H1 (cell line): ENCODE measurements at regions not wholly inside any gene's neighbourhood (a gene's known extent, or its start where the extent isn't known, plus 50 kb on each side); places are given as distances from the start of the nearest gene placed in this dataset.

Experiments used
- CTCF ChIA-PET: fragments of 300-600 bp; sonication (Branson Sonifier 250); formaldehyde crosslinking; loops from one replicate; lab custom pipeline; 2021; ENCODE audit not compliant: partially characterized antibody; lab: Charles Lee
- POLR2A ChIA-PET: fragments of 300-600 bp; sonication (Branson Sonifier 250); formaldehyde crosslinking; loops from one replicate; lab custom pipeline; 2021; ENCODE audit warnings: inconsistent platforms; ENCODE audit not compliant: partially characterized antibody; lab: Charles Lee
- DNase-seq, 2 experiments: peaks; one replicate each; pipeline versions ENCODE4 v3.0.0 to v3.0.0-alpha.2; 2010 to 2022; ENCODE audit warnings: low spot score in 2 of 2, low read depth in 1 of 2, mixed read lengths in 1 of 2
- FAIRE-seq: peaks from 2 replicates; lab custom pipeline; 2011; peaks lifted over from hg19 to GRCh38; lab: Jason Lieb, UNC
- H2AFZ ChIP-seq: 2 replicates; pipeline ENCODE4 v1.8.1; 2012; ENCODE audit warnings: low read length, inconsistent platforms
- H2AK5ac ChIP-seq: 2 replicates; pipeline ENCODE4 v1.6.1; 2013; ENCODE audit warnings: low read depth, low read length
- H2BK120ac ChIP-seq: replicated peaks from 2 replicates; pipeline ENCODE3; 2013; ENCODE audit warnings: low read depth, low read length, inconsistent platforms
- H2BK12ac ChIP-seq: 2 replicates; pipeline ENCODE4 v1.6.1; 2013; ENCODE audit warnings: low read depth, low read length
- H2BK15ac ChIP-seq: 2 replicates; pipeline ENCODE4 v1.6.1; 2013; ENCODE audit warnings: low read length
- H2BK20ac ChIP-seq: 2 replicates; pipeline ENCODE4 v1.6.1; 2013; ENCODE audit warnings: low read length
- H2BK5ac ChIP-seq: 2 replicates; pipeline ENCODE4 v1.6.1; 2013; ENCODE audit warnings: low read depth, low read length
- H3K14ac ChIP-seq: 2 replicates; pipeline ENCODE4 v1.6.1; 2013; ENCODE audit warnings: inconsistent platforms; ENCODE audit not compliant: insufficient read length
- H3K18ac ChIP-seq: 2 replicates; pipeline ENCODE4 v1.6.1; 2013; ENCODE audit warnings: low read length; ENCODE audit errors: extremely low read depth
- H3K23ac ChIP-seq: 2 replicates; pipeline ENCODE4 v1.6.1; 2013; ENCODE audit warnings: inconsistent platforms; ENCODE audit not compliant: insufficient read length
- H3K23me2 ChIP-seq: 2 replicates; pipeline ENCODE4 v1.6.1; 2013; ENCODE audit warnings: low read depth, low read length
- H3K27ac ChIP-seq: 2 replicates; pipeline ENCODE4 v1.6.1; 2011; ENCODE audit warnings: low read depth, low read length, inconsistent platforms
- H3K27me3 ChIP-seq, 4 experiments: replicated peaks in 1 of 4; 1 replicate in 1 of 4; 2 replicates in 3 of 4; pipeline versions ENCODE4 v1.6.1 to v1.8.1; 2011 to 2013; ENCODE audit warnings: low read length in 3 of 4, mild to moderate bottlenecking in 3 of 4, inconsistent platforms in 2 of 4, mixed read lengths in 2 of 4, moderate library complexity in 1 of 4; ENCODE audit not compliant: control insufficient read depth in 3 of 4, insufficient read depth in 3 of 4; ENCODE audit errors: extremely low read depth in 1 of 4
- H3K36me3 ChIP-seq, 4 experiments: 2 replicates each; pipeline versions ENCODE4 v1.6.1 to v1.8.1; 2011 to 2013; ENCODE audit warnings: mild to moderate bottlenecking in 4 of 4, low read length in 3 of 4, moderate library complexity in 2 of 4, control low read depth in 1 of 4, inconsistent platforms in 1 of 4; ENCODE audit not compliant: insufficient read depth in 4 of 4, control insufficient read depth in 2 of 4
- H3K4ac ChIP-seq: replicated peaks from 2 replicates; pipeline ENCODE3; 2013; ENCODE audit warnings: low read length, low read depth, mixed read lengths, inconsistent platforms; ENCODE audit not compliant: insufficient read length
- H3K4me1 ChIP-seq, 4 experiments: replicated peaks in 1 of 4; 1 replicate in 1 of 4; 2 replicates in 3 of 4; pipeline versions ENCODE4 v1.6.1 to v1.8.1; 2011 to 2013; ENCODE audit warnings: low read length in 3 of 4, inconsistent platforms in 2 of 4, mixed read lengths in 1 of 4; ENCODE audit not compliant: insufficient read depth in 4 of 4, control insufficient read depth in 3 of 4
- H3K4me2 ChIP-seq, 2 experiments: 2 replicates each; pipeline versions ENCODE4 v1.6.1 to v1.8.1; 2011 to 2013; ENCODE audit warnings: low read depth in 2 of 2, low read length in 2 of 2, control low read depth in 1 of 2, inconsistent platforms in 1 of 2, mild to moderate bottlenecking in 1 of 2; ENCODE audit not compliant: insufficient read depth in 1 of 2
- H3K4me3 ChIP-seq, 4 experiments: fragments of 200-600, 300-600 bp in 1 of 4; sonication (generic), shearing (Covaris generic), sonication (Bioruptor Twin) in 1 of 4; 2 replicates each; pipeline versions ENCODE4 v1.5.1 to v1.8.1; 2011 to 2016; ENCODE audit warnings: low read length in 4 of 4, low read depth in 3 of 4, control low read depth in 2 of 4, inconsistent platforms in 2 of 4, mild to moderate bottlenecking in 2 of 4, mixed read lengths in 1 of 4, moderate library complexity in 1 of 4; ENCODE audit not compliant: insufficient read depth in 2 of 4; ENCODE audit errors: extremely low read depth in 1 of 4
- H3K56ac ChIP-seq: replicated peaks from 2 replicates; pipeline ENCODE3; 2013; ENCODE audit warnings: low read depth, mild to moderate bottlenecking, mixed read lengths, low read length, inconsistent platforms; ENCODE audit not compliant: insufficient read length
- H3K79me1 ChIP-seq: 2 replicates; pipeline ENCODE4 v1.6.1; 2013; ENCODE audit warnings: low read depth, low read length, control low read depth
- H3K79me2 ChIP-seq, 2 experiments: 2 replicates each; pipeline versions ENCODE4 v1.6.1 to v1.8.1; 2012 to 2013; ENCODE audit warnings: low read length in 2 of 2, mild to moderate bottlenecking in 2 of 2, inconsistent platforms in 1 of 2; ENCODE audit not compliant: insufficient read depth in 2 of 2, control insufficient read depth in 1 of 2
- H3K9ac ChIP-seq, 4 experiments: replicated peaks in 1 of 4; 1 replicate in 1 of 4; 2 replicates in 3 of 4; pipeline versions ENCODE4 v1.6.1 to v1.8.1; 2011 to 2013; ENCODE audit warnings: low read depth in 3 of 4, low read length in 3 of 4, control low read depth in 2 of 4, mild to moderate bottlenecking in 2 of 4, moderate library complexity in 2 of 4, inconsistent platforms in 1 of 4; ENCODE audit errors: extremely low read depth in 1 of 4
- H3K9me3 ChIP-seq, 2 experiments: 2 replicates each; pipeline versions ENCODE4 v1.6.1 to v1.8.1; 2012 to 2013; ENCODE audit warnings: mild to moderate bottlenecking in 2 of 2, moderate library complexity in 2 of 2, control low read depth in 1 of 2, inconsistent platforms in 1 of 2, low read depth in 1 of 2, low read length in 1 of 2, mixed read lengths in 1 of 2; ENCODE audit not compliant: insufficient read depth in 2 of 2
- H4K20me1 ChIP-seq, 2 experiments: replicated peaks in 1 of 2; 2 replicates each; pipeline versions ENCODE3 to v1.8.1; 2011 to 2013; ENCODE audit warnings: inconsistent platforms in 2 of 2, low read length in 2 of 2, mild to moderate bottlenecking in 1 of 2; ENCODE audit not compliant: insufficient read depth in 2 of 2, control insufficient read depth in 1 of 2
- H4K5ac ChIP-seq: 2 replicates; pipeline ENCODE4 v1.6.1; 2013; ENCODE audit warnings: low read length, low read depth, mixed read lengths, inconsistent platforms; ENCODE audit not compliant: insufficient read length
- H4K8ac ChIP-seq: 2 replicates; pipeline ENCODE4 v1.8.0; 2013; ENCODE audit warnings: mild to moderate bottlenecking, moderate library complexity, low read length, inconsistent platforms; ENCODE audit not compliant: insufficient read depth; ENCODE audit errors: extremely low read depth
- H4K91ac ChIP-seq: replicated peaks from 2 replicates; pipeline ENCODE3; 2013; ENCODE audit warnings: low read length, mixed read lengths, inconsistent platforms; ENCODE audit not compliant: insufficient read length
- CREB1 ChIP-seq: IDR thresholded peaks from 2 replicates; pipeline ENCODE4 v1.6.1; 2012; ENCODE audit warnings: inconsistent platforms
- E2F6 ChIP-seq: IDR thresholded peaks from 2 replicates; pipeline ENCODE4 v1.6.1; 2012; ENCODE audit warnings: inconsistent platforms
- EGR1 ChIP-seq: IDR thresholded peaks from 2 replicates; pipeline ENCODE4 v1.6.1; 2011; ENCODE audit warnings: low read depth, low read length, borderline replicate concordance
- EP300 ChIP-seq, 2 experiments: IDR thresholded peaks; 1 replicate in 1 of 2; 2 replicates in 1 of 2; pipeline ENCODE4 v1.6.1; 2011 to 2012; ENCODE audit warnings: low read depth in 2 of 2, low read length in 2 of 2, mild to moderate bottlenecking in 2 of 2, borderline replicate concordance in 1 of 2, inconsistent platforms in 1 of 2, moderate library complexity in 1 of 2
- GTF2F1 ChIP-seq: IDR thresholded peaks from 2 replicates; pipeline ENCODE4 v1.6.1; 2012; ENCODE audit warnings: low read depth, low read length, improper control_type of control experiment, borderline replicate concordance
- HDAC6 ChIP-seq: IDR thresholded peaks from one replicate; pipeline ENCODE4 v1.7.1; 2012; ENCODE audit warnings: low read depth, mild to moderate bottlenecking, inconsistent platforms, low read length, moderate library complexity
- MAX ChIP-seq: IDR thresholded peaks from 2 replicates; pipeline ENCODE4 v1.6.1; 2012; ENCODE audit warnings: inconsistent platforms
- SIRT6 ChIP-seq: IDR thresholded peaks from one replicate; pipeline ENCODE4 v1.7.1; 2012; ENCODE audit warnings: low read length, inconsistent platforms
- TBP ChIP-seq: IDR thresholded peaks from 2 replicates; pipeline ENCODE4 v1.6.1; 2011; ENCODE audit warnings: low read depth, low read length, improper control_type of control experiment
- TCF12 ChIP-seq: IDR thresholded peaks from 2 replicates; pipeline ENCODE4 v1.6.1; 2011; ENCODE audit warnings: low read depth, mild to moderate bottlenecking, low read length
- USF2 ChIP-seq: IDR thresholded peaks from 2 replicates; pipeline ENCODE4 v1.6.1; 2011; ENCODE audit warnings: low read length, improper control_type of control experiment
- ZNF274 ChIP-seq: IDR thresholded peaks from 2 replicates; pipeline ENCODE4 v1.7.0; 2012; ENCODE audit warnings: low read length, borderline replicate concordance; ENCODE audit errors: extremely low read depth
- WGBS, 2 experiments: shearing (Covaris generic) in 1 of 2; methylation state at CpG; one replicate each; pipeline versions ENCODE4 v1.1.6 to v1.1.7; 2013 to 2015; ENCODE audit warnings: low lambda C conversion rate in 2 of 2, mixed read lengths in 2 of 2, inconsistent platforms in 1 of 2, low coverage in 1 of 2, missing lambda C conversion rate in 1 of 2; ENCODE audit not compliant: insufficient replicate concordance in 2 of 2, insufficient coverage in 1 of 2, insufficient read length in 1 of 2; ENCODE audit errors: extremely low coverage in 1 of 2, missing lambda C conversion rate in 1 of 2; 5-methylcytosine and 5-hydroxymethylcytosine counted together

- H3K27ac ChIP-seq = no peak overlapping the region
- H2BK5ac ChIP-seq = no peak overlapping the region
- no peak overlapping the region for H2BK15ac ChIP-seq
- no peak overlapping the region for H3K4ac ChIP-seq
- no peak overlapping the region for H4K5ac ChIP-seq
- no peak overlapping the region for H2BK120ac ChIP-seq
- H3K36me3 ChIP-seq = no peaks in the 10 kb centered on the region; a peak in 1 of 8 replicates
- WGBS, 2 experiments = 89% methylated on average over 6 of the region's 6 CpGs; no CpG with 5 or more reads in 1 of the 2 experiments
- no peak overlapping the region for H2BK12ac ChIP-seq
- H3K14ac ChIP-seq = no peak overlapping the region
- H3K23ac ChIP-seq = no peak overlapping the region
- ChIA-PET CTCF (interaction anchor here (0.7 to 1.0 kb wide), 2 partner anchors 147 to 208 kb away, joined by 3 to 4 read pairs; no protein-coding TSS in a partner anchor), POLR2A (no interaction called here)
- no peak overlapping the region for H4K8ac ChIP-seq
- no peak overlapping the region for H3K56ac ChIP-seq
- no peaks in the 10 kb centered on the region for H3K79me1 ChIP-seq
- no peak overlapping the region for H3K4me3 ChIP-seq
- H2BK20ac ChIP-seq = no peak overlapping the region
- DNase-seq (no peak), FAIRE-seq (no peak)
- 0 out of 7 replicates have a peak, but pooled peaks cover 0 to 2% (median 0%) of the 10 kb centered on the region in 4 experiments for H3K27me3 ChIP-seq
- no peak overlapping the region for H4K91ac ChIP-seq
- H3K9ac ChIP-seq = no peak overlapping the region
- no peaks in the 10 kb centered on the region for H3K23me2 ChIP-seq
- no peaks in the 10 kb centered on the region for H4K20me1 ChIP-seq
- H3K18ac ChIP-seq = no peak overlapping the region
- H3K4me1 ChIP-seq = no peaks in the 10 kb centered on the region
- H3K9me3 ChIP-seq = no peaks in the 10 kb centered on the region
- H3K4me2 ChIP-seq = no peak overlapping the region
- H2AFZ ChIP-seq = no peak overlapping the region
- H3K79me2 ChIP-seq = no peaks in the 10 kb centered on the region
- TF ChIP-seq USF2 (no peak), CREB1 (no peak), HDAC6 (no peak), EGR1 (no peak), ZNF274 (no peak), TBP (no peak), EP300 (IDR thresholded peaks at IDR 0.05; ENCODE audit: borderline replicate concordance in 1 of 2, low read depth in 2 of 2, low read length in 2 of 2) (no peak), TCF12 (no peak), E2F6 (no peak), SIRT6 (no peak), GTF2F1 (no peak), MAX (no peak)
- no peak overlapping the region for H2AK5ac ChIP-seq
Observed at GRCh38 chr20:24097506-24098245, 109.1 kb upstream of the GGTLC1 start.
